ENCODE measurements at regions not wholly inside any gene's neighbourhood (a gene's known extent, or its start where the extent isn't known, plus 50 kb on each side); places are given as distances from the start of the nearest gene placed in this dataset.

GRCh38 chr2:167595839-167596471 is 651.4 kb downstream of the STK39 start:
- no peak for ATAC-seq
- no peak for TF ChIP-seq ESRRG (CRISPR knock-in tag; IDR thresholded peaks at IDR 0.05)
- no peak for TF ChIP-seq POU6F1 (CRISPR knock-in tag; IDR thresholded peaks at IDR 0.05; ENCODE audit: borderline replicate concordance, low read depth)
- TF ChIP-seq TCF4 (CRISPR knock-in tag; IDR thresholded peaks at IDR 0.05; ENCODE audit: borderline replicate concordance) = no peak
- TF ChIP-seq ZNF70 (CRISPR knock-in tag; IDR thresholded peaks at IDR 0.05) = no peak
- TF ChIP-seq TOX (CRISPR knock-in tag; IDR thresholded peaks at IDR 0.05; ENCODE audit: borderline replicate concordance) = no peak
- no peak for TF ChIP-seq RARB (CRISPR knock-in tag; IDR thresholded peaks at IDR 0.05)
- TF ChIP-seq PATZ1 (CRISPR knock-in tag; IDR thresholded peaks at IDR 0.05; ENCODE audit: borderline replicate concordance) = no peak
- TF ChIP-seq ARNTL (CRISPR knock-in tag; IDR thresholded peaks at IDR 0.05; ENCODE audit: borderline replicate concordance, low read depth) = no peak
- TF ChIP-seq ISL1 (CRISPR knock-in tag; IDR thresholded peaks at IDR 0.05) = no peak
- TF ChIP-seq CREB5 (CRISPR knock-in tag; IDR thresholded peaks at IDR 0.05; ENCODE audit: low read depth) = no peak
- TF ChIP-seq GLIS3 (CRISPR knock-in tag; IDR thresholded peaks at IDR 0.05) = no peak

- no peak for ATAC-seq
- TF ChIP-seq TOX (CRISPR knock-in tag; IDR thresholded peaks at IDR 0.05; ENCODE audit: borderline replicate concordance) (no peak), CREB5 (CRISPR knock-in tag; IDR thresholded peaks at IDR 0.05; ENCODE audit: low read depth) (no peak), BACH2 (CRISPR knock-in tag; IDR thresholded peaks at IDR 0.05; ENCODE audit: borderline replicate concordance) (no peak), POU6F1 (CRISPR knock-in tag; IDR thresholded peaks at IDR 0.05; ENCODE audit: borderline replicate concordance, low read depth) (no peak), ZFP30 (CRISPR knock-in tag; IDR thresholded peaks at IDR 0.05) (no peak), CSDC2 (CRISPR knock-in tag; IDR thresholded peaks at IDR 0.05) (no peak), ZFP3 (CRISPR knock-in tag; IDR thresholded peaks at IDR 0.05) (no peak), TCF4 (CRISPR knock-in tag; IDR thresholded peaks at IDR 0.05; ENCODE audit: borderline replicate concordance) (no peak), ESRRG (CRISPR knock-in tag; IDR thresholded peaks at IDR 0.05) (no peak), ZNF565 (CRISPR knock-in tag; conservative IDR thresholded peaks at IDR 0.05; ENCODE audit: low read depth) (no peak), ARNTL (CRISPR knock-in tag; IDR thresholded peaks at IDR 0.05; ENCODE audit: borderline replicate concordance, low read depth) (no peak), PATZ1 (CRISPR knock-in tag; IDR thresholded peaks at IDR 0.05; ENCODE audit: borderline replicate concordance) (no peak), PPARA (CRISPR knock-in tag; IDR thresholded peaks at IDR 0.05; ENCODE audit: borderline replicate concordance) (no peak), CSRNP3 (CRISPR knock-in tag; IDR thresholded peaks at IDR 0.05) (no peak)
Observed at GRCh38 chr2:167595021-167595420, 652.4 kb downstream of the STK39 start.

Data from SK-N-SH treated with all-trans-retinoic acid at 6 μM for 48 hours (cell line).